Tibial artery (tissue), 4 donors: ENCODE measurements at regions not wholly inside any gene's neighbourhood (a gene's known extent, or its start where the extent isn't known, plus 50 kb on each side); places are given as distances from the start of the nearest gene placed in this dataset.

Experiments used
- DNase-seq, 2 donors: peaks; one replicate each; pipeline ENCODE4 v3.0.0-alpha.2; 2019
- H3K27ac ChIP-seq, 2 donors: fragments of 200-600 bp; sonication (generic) in 1 of 2; 1 replicate in 1 of 2; 2 replicates in 1 of 2; pipeline ENCODE4 v1.5.1; 2018 to 2019; ENCODE audit warnings: mild to moderate bottlenecking in 1 of 2
- H3K27me3 ChIP-seq, 2 donors: fragments of 200-600 bp; sonication (generic) in 1 of 2; one replicate each; pipeline versions ENCODE4 v1.5.1 to v1.6.0; 2016 to 2019
- H3K36me3 ChIP-seq, 3 donors: fragments of 200-600 bp; sonication (generic) in 2 of 3; one replicate each; pipeline ENCODE4 v1.5.1; 2016 to 2019; ENCODE audit warnings: mild to moderate bottlenecking in 2 of 3
- H3K4me1 ChIP-seq, 4 donors: fragments of 200-600 bp; sonication (generic) in 2 of 4; 1 replicate in 3 of 4; 2 replicates in 1 of 4; pipeline ENCODE4 v1.5.1; 2016 to 2019
- H3K4me3 ChIP-seq, 2 donors: fragments of 200-600 bp; sonication (generic) in 1 of 2; 1 replicate in 1 of 2; 2 replicates in 1 of 2; pipeline ENCODE4 v1.5.1; 2018 to 2019; ENCODE audit warnings: mild to moderate bottlenecking in 2 of 2
- H3K9me3 ChIP-seq, 3 donors: fragments of 200-600 bp; sonication (generic) in 1 of 3; one replicate each; pipeline ENCODE4 v1.5.1; 2016 to 2019
- CTCF ChIP-seq, 2 experiments: fragments of 200-600 bp in 1 of 2; fragments of 450-650 bp in 1 of 2; IDR thresholded peaks; one replicate each; pipeline ENCODE4 v1.5.1; 2017 to 2019; ENCODE audit warnings: antibody characterized with exemption in 2 of 2, mild to moderate bottlenecking in 1 of 2, moderate library complexity in 1 of 2
- intact Hi-C: fragments of 100-400 bp; cut with DNase I; formaldehyde crosslinking; loops from one replicate; pipeline ENCODE4 v1.15.0; 2023; ENCODE audit warnings: low total_unique reads

- intact Hi-C loops = no loop called here
- no peaks in the 10 kb centered on the region for H3K4me1 ChIP-seq
- H3K4me3 ChIP-seq = no peak overlapping the region
- H3K27ac ChIP-seq = no peak overlapping the region
- TF ChIP-seq CTCF (IDR thresholded peaks at IDR 0.05) = no peak
- no peaks in the 10 kb centered on the region for H3K27me3 ChIP-seq
- no peaks in the 10 kb centered on the region for H3K36me3 ChIP-seq
- no peaks in the 10 kb centered on the region for H3K9me3 ChIP-seq
- DNase-seq = no peak
Observed at GRCh38 chr12:107565551-107565950, 120.0 kb upstream of the PWP1 start.

GRCh38 chr12:107567876-107568619, 117.6 kb upstream of the PWP1 start:
- DNase-seq = no peak
- Histone ChIP-seq H3K36me3 (no peaks in the 10 kb centered on the region), H3K27me3 (no peaks in the 10 kb centered on the region), H3K4me1 (no peaks in the 10 kb centered on the region), H3K9me3 (no peaks in the 10 kb centered on the region), H3K27ac (no peak overlapping the region), H3K4me3 (no peak overlapping the region)
- intact Hi-C loops = no loop called here
- no peak for TF ChIP-seq CTCF (IDR thresholded peaks at IDR 0.05)

GRCh38 chr12:107568718-107569117, 116.9 kb upstream of the PWP1 start:
- no peaks in the 10 kb centered on the region for H3K4me1 ChIP-seq
- no peak for TF ChIP-seq CTCF (IDR thresholded peaks at IDR 0.05)
- no peak for DNase-seq
- no peak overlapping the region for H3K4me3 ChIP-seq
- no peak overlapping the region for H3K27ac ChIP-seq
- no peaks in the 10 kb centered on the region for H3K9me3 ChIP-seq
- no peaks in the 10 kb centered on the region for H3K36me3 ChIP-seq
- H3K27me3 ChIP-seq = no peaks in the 10 kb centered on the region
- intact Hi-C loops = no loop called here

- Histone ChIP-seq H3K27me3 (no peaks in the 10 kb centered on the region), H3K4me3 (no peak overlapping the region), H3K9me3 (no peaks in the 10 kb centered on the region), H3K36me3 (no peaks in the 10 kb centered on the region), H3K4me1 (no peaks in the 10 kb centered on the region), H3K27ac (no peak overlapping the region)
- DNase-seq = no peak
- intact Hi-C loops = no loop called here
- no peak for TF ChIP-seq CTCF (IDR thresholded peaks at IDR 0.05)
Observed at GRCh38 chr12:107570721-107571120, 114.9 kb upstream of the PWP1 start.

GRCh38 chr12:107571492-107571891, 114.1 kb upstream of the PWP1 start:
- TF ChIP-seq CTCF (IDR thresholded peaks at IDR 0.05) = no peak
- intact Hi-C loops = no loop called here
- no peak for DNase-seq
- H3K9me3 ChIP-seq = no peaks in the 10 kb centered on the region
- no peaks in the 10 kb centered on the region for H3K4me1 ChIP-seq
- H3K4me3 ChIP-seq = no peak overlapping the region
- H3K36me3 ChIP-seq = no peaks in the 10 kb centered on the region
- H3K27me3 ChIP-seq = no peaks in the 10 kb centered on the region
- no peak overlapping the region for H3K27ac ChIP-seq

GRCh38 chr12:107574691-107575090, 110.9 kb upstream of the PWP1 start:
- Histone ChIP-seq H3K4me3 (no peak overlapping the region), H3K27me3 (no peaks in the 10 kb centered on the region), H3K27ac (no peak overlapping the region), H3K9me3 (no peaks in the 10 kb centered on the region), H3K4me1 (no peaks in the 10 kb centered on the region), H3K36me3 (no peaks in the 10 kb centered on the region)
- no peak for TF ChIP-seq CTCF (IDR thresholded peaks at IDR 0.05)
- intact Hi-C loops = no loop called here
- DNase-seq = no peak
